ENCODE measurements at regions not wholly inside any gene's neighbourhood (a gene's known extent, or its start where the extent isn't known, plus 50 kb on each side); places are given as distances from the start of the nearest gene placed in this dataset.
"Not testable (repeated sequence)": the region's sequence is repeated elsewhere in the genome, so short reads cannot be mapped to it uniquely, and the experiment has no call there.

DNA sequence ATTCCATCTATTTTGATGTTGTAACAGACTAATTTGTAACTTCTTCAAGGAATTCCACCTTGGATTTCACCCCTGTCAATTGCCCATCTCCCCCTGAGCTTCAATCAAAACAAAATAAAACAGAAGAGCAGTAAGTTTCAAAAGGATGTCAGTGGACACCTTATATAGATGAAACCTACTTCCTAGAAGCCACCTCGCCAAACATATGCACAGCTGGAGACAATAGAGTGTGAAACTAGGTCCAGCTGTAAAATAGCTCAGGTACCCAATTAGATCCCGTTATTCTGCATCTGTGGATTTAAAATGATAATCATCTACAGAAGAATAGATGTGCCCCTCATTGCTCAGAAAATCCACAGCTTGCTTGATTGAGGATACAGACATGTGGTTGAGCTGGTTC, 598.6 kb downstream of the SH2D4B start:
- DNase-seq, result no peak

DNA sequence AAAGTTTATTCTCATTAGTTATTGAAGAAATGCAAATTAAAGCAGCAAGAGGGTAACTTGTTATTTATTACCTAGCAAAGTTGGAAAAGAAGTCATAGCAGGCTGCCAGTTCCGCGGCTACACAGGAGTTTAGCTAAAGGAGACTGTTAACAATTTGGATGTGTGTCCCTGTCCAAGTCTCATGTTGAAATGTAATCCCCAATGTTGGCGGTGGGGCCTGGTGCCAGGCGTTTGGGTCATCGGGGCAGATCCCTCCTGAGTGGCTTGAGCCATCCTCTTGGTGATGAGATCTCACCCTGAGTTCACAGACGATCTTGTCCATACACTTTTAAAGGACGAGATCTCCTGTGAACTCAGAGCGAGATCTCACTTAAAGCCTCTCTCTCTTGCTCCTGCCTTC, 608.3 kb downstream of the SH2D4B start:
- no peak for DNase-seq

DNA sequence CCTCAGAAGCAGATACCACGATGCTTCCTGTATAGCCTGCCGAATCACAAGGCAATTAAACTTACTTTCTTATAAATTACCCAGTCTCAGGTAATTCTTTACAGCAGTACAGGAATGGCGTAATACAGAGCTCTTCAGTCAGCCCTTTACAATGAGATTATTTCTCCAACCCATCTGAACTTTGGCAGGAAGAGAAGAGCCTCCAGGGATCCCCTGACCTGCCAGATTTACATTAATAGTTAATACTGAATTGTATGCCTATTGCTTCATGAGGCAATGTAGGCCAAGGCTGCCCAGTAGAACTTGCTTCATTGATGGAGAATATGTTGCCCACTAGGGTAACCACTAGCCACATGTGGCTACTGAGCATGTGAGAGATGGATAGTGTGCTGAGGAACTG, 608.7 kb downstream of the SH2D4B start:
- no peak for DNase-seq

GRCh38 chr10:81152656-81153055, 615.0 kb downstream of the SH2D4B start:
- no peak for DNase-seq

DNA sequence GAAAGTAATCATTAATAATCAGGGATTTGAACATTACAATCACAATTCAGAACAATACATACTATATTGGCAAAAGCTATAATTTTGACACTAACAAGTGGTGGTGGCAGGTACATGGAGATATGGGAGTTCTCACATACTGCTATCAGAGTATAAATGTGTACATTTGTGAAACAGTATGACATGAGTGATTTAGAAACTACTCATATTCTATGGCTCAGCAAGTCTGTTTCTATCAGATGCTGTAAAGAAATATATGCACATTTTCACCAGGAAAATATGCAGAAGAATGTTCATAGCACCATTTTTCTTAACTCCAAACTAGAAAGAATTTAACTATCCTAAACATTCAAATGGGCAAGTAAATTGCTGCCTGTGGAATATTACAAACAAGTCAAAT, 620.0 kb downstream of the SH2D4B start:
- DNase-seq, result no peak

DNA sequence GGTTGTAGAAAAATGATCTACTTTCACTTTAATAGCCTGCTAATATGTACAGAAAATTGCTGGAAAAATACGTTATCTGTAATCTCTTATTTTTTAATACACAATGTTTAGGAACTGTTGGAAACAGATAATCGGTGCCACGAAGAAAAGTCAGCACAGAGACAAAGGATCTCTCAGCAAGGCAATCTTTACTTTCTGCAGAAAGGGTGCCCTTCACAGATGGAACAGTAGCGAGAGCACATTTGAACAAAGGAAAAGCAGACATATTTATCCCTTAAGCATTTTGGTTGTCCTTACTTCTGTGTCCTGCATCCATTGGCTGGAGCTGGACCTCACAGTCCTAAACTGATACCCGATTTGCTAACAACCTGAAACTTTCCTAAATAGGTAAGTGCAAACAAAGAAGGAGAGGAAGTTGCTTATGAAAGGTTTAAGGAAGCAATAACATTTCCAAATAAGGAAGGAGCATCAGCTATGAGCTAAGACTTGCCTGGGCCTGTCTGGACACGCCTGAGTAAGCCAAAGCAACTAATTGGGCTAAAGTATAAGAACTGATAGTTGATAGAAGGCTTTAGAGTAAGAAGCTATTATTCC, 640.0 kb downstream of the SH2D4B start:
- DNase-seq, result no peak

GRCh38 chr10:81179324-81179723, 641.6 kb downstream of the SH2D4B start:
- DNase-seq, result no peak

DNA sequence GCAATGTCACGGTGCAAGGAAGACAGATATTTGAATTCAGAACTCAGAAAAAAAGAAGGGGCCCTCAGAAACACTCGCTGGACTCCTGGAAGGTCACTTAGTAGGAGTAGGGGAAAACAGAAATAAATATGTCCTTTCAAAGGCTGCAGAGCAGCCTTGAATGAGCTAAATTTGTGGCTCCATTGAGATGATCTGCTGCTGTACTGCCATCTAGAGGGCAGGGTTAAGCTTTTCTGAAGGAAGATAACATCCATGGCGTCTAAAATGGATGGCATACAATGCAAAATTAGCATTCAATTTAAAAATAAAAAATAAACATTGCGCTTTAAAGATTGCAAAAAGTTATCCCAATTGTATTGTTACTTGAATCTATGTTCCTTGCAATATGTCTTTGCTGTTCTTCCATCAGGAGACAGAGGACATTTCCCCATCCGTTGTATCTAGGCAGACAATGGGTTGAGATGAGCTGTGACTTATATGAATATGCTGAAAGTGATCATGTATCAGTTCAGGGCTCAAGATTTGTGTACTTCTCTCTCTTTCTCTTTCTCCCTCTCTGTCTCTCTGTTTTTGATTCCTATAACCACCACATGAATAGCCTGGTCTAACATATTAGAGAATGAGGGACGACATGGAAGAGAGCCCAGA, 642.2 kb downstream of the SH2D4B start:
- no peak for DNase-seq

DNA sequence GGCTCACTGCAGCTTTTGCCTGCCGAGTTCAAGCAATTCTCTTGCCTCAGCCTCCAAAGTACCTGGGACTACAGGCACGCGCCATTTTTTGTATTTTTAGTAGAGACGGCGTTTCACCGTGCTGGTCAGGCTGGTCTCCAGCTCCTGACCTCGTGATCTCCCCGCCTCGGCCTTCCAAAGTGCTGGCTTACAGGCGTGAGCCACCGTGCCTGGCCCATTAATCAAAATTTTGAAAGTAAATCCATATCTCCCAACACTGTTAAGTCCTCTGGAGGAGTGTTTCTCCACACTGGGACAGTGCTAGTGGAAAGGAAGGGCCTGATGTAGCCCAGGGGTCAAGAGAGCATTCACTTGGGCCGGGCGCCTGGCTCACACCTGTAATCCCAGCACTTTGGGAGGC, 644.6 kb downstream of the SH2D4B start:
- no peak for DNase-seq

- no peak for DNase-seq
Observed at GRCh38 chr10:81192221-81192788, 654.6 kb downstream of the SH2D4B start.

DNA sequence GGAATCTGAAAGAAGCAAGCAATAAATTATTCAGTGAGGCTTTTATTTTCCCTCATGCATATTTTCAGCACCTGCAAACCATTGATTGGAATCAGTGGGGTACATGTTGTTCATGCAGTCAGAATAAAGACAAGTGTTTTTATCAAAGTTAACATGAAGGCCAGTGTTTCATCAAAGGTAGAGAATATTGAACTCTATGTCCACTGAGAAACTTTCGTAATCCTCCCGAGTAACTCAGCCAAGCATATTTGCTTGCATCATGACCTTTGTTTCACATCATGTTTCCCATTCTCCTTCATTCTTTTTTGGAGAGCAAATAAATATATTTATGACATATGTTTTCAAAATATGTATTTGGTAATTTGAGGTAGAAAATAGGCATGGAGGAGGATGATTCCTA, 663.1 kb downstream of the SH2D4B start:
- no peak for DNase-seq

DNA sequence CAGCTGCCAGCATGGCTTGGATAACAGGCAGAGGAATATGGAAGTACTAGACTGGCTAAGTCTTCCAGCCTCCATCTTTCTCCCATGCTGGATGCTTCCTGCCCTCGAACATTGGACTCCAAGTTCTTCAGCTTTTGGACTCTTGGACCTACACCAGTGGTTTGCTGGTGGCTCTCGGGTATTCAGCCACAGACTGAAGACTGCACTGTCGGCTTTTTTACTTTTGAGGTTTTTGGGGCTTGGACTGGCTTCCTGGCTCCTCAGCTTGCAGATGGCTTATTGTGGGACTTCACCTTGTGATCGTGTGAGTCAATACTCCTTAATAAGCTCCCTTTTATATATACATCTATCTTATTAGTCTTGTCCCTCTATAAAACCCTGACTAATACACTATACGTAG, 667.6 kb upstream of the NRG3 start:
- not testable (repeated sequence) for DNase-seq

DNA sequence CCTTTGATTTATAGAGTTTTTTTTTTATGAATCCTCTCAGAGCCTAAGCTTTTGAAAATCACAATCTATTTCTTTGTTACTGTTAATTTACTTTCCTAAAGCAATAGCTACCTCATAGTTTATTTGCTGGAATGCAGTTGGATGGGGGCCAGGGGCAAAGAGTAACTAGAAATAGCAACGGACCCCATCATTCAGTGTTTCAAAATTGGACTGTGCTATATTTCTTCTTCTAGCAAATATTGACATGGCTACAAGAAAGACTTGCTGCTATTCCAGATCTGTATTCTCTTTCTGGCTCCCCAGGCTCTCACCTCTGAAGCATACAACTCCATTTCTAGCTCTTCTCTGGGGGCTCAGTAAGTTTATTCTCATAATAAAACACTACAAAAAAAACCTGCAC, 661.6 kb upstream of the NRG3 start:
- no peak for DNase-seq

GRCh38 chr10:81215498-81215897, 659.5 kb upstream of the NRG3 start:
- no peak for DNase-seq

- DNase-seq, result no peak
Observed at GRCh38 chr10:81216949-81217348, 658.0 kb upstream of the NRG3 start.

GRCh38 chr10:81218307-81218706, 656.7 kb upstream of the NRG3 start:
- no peak for DNase-seq

DNA sequence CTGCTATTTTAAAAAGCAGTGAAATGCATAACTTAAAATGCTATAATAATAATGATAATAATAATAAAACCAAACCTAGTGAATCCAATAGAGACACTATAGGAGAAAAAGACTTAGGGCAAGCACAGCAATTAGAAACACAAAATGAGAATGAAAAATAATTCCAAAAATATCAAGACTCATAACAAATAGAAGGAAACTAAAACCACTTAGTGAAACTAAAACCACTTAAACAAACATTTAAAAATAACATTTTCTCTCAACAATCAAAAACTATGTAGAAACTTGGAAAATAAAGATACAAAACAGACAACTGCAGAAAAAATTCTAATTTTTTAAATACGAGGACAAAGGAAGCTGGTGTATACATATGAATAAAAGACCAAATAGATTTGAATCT, 655.2 kb upstream of the NRG3 start:
- no peak for DNase-seq

DNA sequence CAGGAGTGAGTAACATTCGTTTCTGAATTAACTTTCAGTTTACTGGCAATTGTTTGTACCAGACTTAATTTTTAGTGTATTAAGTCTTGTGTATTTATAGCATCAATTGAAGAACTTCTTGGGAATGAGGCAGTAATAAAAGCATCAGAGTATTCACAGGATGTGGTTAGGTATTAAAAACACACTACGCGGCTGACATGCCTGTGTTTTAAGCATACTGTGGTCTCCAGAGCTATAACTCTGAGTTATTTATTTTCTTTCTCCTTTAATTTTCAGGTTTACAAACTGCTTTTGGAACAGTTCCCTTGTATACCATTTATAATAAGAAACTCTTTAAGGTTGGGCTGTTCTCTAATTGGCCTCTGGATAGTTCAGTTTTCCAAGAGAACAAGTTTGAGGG, 626.1 kb upstream of the NRG3 start:
- no peak for DNase-seq

- DNase-seq, result no peak
Observed at GRCh38 chr10:81251457-81252115, 623.4 kb upstream of the NRG3 start.

DNA sequence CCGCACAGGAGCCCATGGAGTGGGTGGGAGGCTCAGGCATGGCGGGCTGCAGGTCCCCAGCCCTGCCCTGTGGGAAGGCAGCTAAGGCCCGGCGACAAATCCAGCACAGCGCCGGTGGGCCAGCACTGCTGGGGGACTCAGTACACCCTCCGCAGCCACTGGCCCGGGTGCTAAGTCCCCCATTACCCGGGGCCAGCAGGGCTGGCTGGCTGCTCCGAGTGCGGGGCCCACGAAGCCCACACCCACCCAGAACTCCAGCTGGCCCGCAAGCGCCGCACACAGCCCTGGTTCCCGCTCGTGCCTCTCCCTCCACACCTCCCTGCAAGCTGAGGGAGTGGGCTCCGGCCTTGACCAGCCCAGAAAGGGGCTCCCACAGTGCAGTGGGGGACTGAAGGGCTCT, 610.0 kb upstream of the NRG3 start:
- not testable (repeated sequence) for DNase-seq

GRCh38 chr10:81270051-81270450, 604.9 kb upstream of the NRG3 start:
- DNase-seq, result no peak

GRCh38 chr10:81280497-81281479, 594.2 kb upstream of the NRG3 start:
- DNase-seq, result no peak

GRCh38 chr10:81288544-81288943, 586.5 kb upstream of the NRG3 start:
- no peak for DNase-seq
